GM18909 (cell line): ENCODE measurements at regions not wholly inside any gene's neighbourhood (a gene's known extent, or its start where the extent isn't known, plus 50 kb on each side); places are given as distances from the start of the nearest gene placed in this dataset.

Experiments used
- ATAC-seq: cut with Tn5 transposase; IDR thresholded peaks from one replicate; pipeline ENCODE4 v1.9.1; 2021; ENCODE audit warnings: mild to moderate bottlenecking; ENCODE audit not compliant: unreplicated experiment, poor library complexity

DNA sequence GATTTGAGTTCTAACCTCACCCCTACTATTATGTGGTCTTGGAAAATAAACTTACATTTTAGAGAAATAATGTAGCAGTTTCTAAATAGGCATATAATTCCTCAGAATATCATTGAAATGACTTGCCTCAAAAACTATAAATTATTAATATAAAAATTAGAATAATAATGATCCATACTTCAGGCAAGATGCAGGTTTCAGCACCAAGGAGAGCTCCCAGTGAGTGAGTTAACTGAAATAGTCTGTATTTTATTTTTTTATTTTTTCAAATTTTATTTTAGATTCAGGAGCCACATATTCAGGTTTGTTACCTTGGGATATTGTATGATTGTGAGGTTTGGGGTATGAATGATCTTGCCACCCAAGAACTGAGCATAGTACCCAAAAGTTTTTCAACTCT, 472.2 kb upstream of the DCC start:
- no peak for ATAC-seq

DNA sequence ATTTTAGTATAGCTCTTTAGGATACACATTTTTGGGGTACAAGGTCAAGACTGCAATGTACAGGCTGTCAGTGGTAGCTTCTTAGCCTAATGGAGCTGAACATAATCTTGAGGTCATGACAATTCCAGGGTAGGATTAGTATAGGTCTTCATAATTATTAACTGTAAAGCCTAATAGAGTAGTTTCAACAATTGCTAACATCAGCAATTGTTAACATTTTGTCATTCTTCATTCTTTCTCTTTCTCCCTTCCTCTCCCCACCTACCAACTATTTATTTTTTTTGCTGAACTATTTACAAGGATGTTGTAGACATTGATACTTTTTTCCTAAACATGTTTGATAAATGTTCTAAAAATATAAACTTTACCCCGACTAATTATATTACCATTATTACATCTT, 461.3 kb upstream of the DCC start:
- ATAC-seq, result no peak

DNA sequence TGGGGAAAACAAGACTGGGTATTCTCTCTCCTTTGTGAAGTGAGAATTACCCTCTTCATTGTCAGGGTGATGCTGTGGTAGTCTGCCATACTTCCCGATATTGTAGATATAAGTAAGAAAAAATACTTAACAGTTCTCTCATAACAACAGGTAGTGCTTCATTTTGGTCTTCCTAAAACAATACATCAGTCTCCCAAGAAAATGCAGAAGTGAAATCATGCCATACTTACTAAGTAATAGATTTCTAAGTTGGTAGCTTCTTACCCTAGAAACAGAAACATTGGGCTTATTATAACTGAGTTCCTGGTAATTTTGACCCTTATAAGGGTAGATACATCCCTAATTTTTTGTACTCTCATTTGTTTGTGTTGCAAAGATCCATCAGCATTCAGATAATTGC, 460.7 kb upstream of the DCC start:
- ATAC-seq, result no peak

DNA sequence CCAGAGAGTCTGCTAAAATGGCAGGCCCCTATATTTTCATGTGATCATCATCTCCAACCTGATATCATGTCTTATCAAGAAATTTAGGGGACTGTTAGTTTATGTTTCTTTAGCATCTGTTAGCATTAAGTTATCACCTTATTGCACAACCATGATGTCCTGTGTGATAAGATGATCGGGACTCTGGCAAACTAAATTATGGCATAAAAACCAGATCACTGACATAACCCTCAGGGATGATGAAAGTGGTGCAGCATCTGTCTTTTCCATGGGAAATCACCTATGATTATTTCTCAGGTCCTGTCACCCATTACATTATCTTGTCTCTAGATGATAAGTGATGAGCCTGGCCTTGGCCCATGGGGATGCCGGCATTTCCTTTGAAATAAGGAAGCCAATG, 458.6 kb upstream of the DCC start:
- ATAC-seq, result no peak

DNA sequence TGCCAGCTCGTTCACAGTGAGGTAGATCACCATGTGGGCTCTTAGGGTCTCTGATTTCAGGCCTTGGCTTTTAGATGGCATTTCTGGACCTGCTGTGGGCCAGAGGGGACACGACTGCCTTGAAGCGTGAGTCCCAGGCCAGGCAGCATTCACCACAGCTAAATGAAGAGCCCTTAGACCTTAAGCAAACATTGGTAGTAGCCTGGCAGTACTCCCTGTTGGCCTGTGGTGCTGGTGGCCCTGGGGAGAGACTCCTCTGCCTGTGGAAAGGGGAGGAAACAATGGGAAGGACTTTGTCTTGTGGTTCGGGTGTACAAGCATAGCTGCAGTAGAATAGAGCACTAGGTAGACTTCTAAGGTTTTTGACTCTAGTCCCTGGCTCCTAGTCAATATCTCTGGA, 456.0 kb upstream of the DCC start:
- no peak for ATAC-seq

DNA sequence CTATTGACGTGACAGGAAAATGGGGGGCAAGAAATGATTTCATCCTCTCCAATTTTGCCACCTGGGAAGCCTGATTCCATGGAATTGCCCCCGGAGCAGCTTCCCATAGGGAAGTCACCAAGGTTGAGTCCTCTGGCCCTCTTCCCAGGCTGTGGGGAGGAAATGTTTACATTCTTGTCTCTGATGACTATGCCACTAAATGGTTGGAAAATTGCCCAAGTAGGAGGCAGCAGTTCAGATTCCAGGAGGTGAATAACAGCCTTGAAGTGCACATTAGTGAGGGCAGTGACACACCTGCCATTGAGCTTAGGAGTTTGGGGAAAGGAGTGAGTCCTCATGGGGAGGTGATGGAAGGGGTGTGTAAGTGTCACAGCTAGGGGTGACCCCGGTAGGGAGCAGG, 449.2 kb upstream of the DCC start:
- no peak for ATAC-seq

DNA sequence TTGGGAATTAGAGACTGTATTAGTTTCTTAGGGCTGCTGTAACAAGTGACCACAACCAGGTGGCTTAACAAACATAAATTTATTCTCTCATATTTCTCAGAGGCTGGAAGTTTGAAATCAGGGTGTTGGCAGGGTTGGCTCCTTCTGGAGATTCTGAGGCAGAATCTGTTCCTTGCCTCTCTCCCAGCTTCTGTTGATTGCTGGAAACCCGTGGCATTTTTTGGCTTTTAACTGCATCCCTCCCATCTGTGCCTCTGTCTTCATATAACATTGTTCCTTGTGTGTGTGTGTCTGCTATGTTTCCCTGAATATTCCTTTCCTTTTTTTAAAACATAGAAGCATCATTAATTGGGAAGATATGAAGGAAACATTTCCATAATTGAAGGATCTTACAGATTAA, 448.1 kb upstream of the DCC start:
- ATAC-seq, result no peak

DNA sequence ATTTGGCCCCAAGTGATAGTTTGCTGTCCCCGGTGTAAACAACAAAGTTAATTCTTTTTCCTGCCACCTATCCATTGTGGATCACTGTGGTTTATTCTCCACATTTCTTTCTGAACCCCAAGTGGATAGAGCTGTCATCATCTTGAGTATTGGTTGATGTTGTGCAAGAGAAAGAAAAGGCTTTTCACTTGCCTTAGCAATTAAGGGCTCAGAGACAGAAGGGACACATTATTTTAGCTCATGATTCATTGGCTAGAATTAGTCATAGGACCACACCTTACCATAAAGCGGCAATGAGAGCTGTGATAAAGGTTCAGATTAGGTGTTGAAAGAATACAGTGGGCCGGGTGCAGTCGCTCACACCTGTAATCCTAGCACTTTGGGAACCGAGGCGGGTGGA, 442.1 kb upstream of the DCC start:
- ATAC-seq, result no peak

DNA sequence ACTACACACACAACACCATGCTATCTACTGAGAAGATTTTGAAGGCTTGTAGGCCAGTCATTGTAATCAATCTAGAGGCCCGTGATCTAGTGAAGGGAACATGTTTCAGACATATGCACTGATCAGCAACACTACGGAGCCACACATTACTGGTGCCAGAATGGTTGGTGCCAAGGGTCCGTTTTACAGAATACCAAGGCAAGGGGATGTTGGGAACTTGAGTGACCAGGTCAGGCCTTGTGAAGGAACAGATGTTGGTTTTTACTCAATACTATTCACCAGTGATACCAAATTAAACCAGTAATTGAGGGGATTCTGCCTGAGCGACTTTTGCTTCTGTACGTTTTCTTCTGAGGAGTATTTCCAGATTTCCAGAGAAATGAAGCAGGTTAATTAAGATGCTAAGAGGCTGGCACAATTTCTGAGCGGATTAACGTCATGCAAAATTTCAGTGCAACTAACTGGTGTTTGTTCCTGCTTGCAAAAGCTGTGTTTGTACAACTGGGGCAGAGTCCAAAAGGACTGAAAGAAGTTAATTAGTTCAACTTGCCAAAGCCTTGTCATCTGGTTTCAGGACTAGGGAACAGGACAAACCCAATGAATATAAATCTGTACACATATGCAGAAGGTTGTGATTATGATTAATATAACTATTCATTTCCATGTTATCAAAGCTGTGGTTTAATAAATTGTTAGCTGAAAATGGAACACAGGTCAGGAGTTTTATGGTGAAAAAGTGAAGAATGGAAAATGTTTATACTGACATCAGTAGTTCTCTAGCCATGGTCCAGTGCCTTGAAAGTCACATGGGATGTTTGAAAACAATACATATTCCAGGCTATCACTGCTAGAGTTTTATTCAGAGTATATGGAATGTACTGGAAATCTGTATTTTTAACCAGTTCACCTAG, 432.1 kb upstream of the DCC start:
- ATAC-seq, result no peak

DNA sequence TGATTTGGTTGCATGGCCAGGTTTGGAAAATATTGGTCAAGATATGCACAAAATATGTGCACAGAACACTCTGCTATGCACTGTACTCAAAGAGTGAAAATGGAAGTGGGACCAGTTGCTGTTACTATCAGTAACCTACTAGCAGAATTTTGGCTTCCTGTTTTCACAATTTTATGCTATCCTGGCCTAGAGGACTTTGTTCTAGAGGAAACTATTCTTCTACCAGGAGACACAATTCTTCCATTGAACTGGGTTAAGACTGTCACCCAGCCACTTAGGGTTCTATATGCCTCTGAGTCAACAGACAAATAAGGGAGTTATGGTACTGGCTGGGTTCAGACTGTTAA, 431.4 kb upstream of the DCC start:
- ATAC-seq, result no peak

DNA sequence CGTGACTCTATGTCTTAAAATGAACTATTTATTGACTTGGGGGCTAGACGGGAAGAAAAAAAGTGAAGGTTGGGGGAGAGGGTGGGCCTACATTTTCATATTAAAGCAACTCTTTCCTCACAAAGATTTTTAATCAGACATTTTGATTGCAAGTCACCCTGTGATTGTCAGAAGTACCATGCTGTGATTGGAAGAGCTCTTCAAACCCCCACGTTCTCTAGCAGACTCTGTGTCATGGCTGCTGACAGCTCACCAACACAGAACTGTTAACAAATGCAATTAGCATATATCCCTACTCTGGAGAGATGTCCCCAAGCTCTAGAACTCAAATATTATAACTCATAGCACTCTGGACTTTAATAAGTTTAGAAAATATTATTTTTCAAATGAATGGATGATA, 428.4 kb upstream of the DCC start:
- no peak for ATAC-seq

DNA sequence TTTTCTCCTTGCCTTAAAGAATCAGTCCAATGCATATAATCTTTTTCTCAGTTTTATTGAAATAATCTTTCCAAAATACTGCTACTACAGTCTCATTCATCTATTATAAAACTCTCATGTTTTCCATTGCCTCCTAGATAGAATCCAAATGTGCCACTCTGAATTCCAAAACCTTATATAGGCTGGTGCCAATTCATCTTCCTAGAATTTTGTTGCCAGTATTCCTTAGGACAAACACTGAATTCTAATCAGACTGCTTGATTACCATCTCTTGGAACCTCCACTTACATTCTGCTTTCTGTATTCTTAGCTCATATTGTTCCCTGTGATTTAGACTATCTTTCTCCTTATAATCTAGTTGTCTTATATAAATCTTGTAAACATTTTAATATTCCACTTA, 427.6 kb upstream of the DCC start:
- ATAC-seq, result no peak

DNA sequence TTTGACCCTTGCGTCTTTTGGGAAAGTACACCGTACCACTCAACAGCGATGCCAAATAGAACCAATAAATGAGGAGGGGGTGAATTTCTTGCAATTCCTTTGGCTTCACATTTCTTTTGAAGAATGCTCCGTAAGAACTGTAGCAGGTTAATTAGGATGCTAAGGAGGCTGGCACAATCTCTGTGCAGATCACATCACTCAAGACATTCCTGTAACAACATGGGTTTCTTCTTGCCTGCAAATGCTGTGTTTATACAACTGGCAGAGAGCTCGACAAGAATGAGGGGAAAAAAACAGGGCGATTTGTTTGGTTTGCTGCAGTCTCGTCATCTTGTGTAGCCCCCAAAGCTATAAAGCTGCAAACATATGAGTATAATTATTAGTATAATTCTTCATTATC, 424.8 kb upstream of the DCC start:
- ATAC-seq, result no peak

DNA sequence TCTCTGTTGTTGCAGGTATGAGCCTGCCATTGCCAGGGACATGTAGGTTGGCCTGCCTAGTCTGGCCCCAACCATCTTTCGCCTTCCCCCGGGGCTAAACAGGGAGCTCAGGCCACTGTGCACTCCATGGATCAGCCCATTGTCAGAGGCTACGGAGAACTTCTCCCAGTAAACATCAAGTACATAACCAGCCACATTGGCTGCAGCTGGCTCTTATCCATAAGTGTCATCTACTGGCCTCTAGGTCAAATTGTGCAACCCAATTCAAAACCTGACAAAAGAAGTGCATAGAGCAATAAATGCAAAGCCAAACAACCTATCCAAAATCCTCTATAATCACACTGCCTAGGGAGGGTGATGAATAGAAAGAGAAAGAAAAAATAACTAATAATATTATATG, 418.1 kb upstream of the DCC start:
- ATAC-seq, result no peak

DNA sequence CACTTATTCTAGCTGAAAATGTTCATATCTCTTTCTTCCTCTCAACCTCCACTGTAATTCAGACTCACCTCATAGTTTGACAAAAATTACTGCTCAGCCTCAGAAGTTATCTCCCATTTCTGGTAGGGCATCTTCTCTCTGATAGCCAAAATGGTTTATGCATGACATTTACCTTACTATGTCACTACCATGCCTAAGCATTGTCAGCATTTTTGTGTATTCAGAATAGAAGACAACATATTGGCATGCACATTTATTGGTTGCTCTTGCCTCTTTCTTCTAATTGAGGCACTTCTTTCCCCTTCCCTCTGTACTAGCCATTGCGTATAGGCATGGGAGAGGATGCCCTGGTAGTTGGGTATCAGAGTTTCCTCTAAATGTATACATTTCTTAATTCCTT, 406.1 kb upstream of the DCC start:
- no peak for ATAC-seq

DNA sequence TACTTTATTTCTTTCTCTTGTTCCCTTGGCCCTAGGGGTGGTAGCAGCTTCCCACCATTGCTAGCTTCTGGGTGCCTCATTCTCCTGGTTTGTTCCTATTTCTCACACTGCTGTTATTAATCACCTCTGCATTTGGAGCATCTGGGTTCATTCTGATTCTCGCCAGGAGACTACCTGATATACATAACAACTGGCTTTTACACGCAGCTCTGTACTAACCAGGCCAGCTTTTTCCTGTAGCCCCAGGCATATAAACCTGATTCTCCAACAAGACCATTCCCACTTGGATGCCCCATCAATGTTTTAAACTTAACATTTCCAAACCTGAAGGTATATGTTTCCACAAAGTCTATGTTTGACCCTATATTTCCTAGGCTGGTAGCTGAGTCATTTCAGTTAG, 403.9 kb upstream of the DCC start:
- no peak for ATAC-seq

DNA sequence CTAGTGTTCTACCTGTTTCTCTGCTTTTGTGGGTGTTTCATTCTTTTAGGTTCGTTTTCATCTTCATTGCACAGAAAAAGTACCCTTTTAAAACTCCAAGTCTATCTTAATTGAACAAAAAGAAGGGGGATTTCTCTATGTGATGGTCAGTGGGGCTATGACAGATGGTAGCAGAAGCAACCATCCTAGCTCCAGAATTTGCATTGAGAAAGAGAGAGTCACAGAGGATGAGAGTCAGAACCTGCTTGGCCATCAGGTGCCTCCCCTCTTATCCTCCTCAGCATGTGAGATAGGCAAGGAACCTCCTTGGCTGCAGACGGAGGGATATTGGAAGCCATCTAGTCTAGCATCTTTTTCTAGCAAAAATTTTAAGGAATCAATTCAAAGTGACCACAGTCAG, 398.0 kb upstream of the DCC start:
- no peak for ATAC-seq

DNA sequence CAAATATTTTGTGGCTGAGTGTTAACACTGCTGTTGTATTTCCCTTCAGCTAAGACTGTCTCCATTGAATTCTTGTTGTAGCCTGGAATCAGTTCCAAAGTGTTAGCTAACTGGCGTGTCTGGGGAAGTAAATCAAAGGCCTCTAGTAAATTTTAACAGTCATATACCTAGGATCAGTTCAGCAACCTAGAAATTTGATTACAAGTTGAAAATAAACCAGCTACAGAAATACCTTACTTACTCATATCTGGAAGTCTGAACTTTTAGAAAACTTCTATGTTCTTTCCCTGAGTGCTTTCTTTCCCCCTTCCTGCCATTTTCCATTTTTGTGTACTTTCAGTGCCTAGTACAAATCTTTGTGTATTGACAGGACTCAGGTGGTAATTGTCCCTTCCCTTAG, 396.7 kb upstream of the DCC start:
- ATAC-seq, result no peak

DNA sequence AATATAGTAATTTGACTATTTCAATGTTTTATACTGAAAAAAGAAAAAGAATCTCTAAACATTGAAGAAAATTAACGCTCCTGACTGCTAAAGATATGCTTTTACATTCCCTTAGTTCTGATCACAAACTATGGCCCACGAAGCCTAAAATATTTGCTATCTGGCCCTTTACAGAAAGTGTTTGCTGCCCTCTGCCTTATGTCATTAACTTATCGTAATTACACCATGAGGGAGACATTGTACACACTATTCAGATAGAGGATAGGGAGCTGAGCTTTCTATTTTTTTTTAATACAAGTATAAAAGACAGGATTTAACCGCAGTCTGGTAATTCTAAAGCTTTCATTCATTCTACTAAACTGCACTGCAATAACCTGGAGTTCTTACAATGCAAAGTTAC, 393.1 kb upstream of the DCC start:
- ATAC-seq, result no peak

DNA sequence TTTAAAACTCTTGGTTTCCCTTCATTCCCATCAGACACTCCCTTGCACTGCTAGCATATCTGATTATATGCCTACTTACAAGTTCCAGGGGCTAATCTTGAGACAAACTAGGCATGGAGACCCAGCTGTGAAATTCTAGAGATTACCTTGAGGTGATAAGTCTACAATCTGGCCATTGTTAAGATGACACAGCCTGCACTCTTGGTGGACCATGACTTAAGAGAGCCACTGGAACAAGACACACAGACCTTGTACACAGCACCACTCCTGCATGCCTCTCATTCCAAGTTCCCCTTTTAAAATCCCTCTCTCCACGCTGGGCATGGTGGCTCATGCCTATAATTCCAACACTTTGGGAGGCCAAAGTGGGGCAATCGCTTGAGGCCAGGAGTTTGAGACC, 387.2 kb upstream of the DCC start:
- no peak for ATAC-seq

DNA sequence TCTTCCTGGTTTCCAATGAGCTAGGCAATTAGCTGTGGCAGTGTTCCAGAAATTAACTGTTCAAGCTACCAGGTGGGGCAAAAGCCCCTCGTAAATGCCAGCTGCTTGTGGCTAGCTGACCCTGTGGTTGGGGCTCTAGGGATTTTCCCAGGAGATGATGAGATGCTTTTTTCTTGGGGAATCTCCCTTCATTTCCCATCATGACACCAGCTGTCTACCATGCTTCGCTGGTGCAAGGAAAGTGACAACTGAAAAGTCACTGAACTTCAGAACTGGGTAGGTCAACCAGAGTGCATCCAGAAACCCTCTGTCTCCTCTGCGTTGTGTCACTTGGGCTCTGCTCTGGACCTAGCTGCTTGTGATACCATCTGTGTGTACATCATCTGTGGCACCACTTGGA, 386.5 kb upstream of the DCC start:
- ATAC-seq, result peak; percentile 89

DNA sequence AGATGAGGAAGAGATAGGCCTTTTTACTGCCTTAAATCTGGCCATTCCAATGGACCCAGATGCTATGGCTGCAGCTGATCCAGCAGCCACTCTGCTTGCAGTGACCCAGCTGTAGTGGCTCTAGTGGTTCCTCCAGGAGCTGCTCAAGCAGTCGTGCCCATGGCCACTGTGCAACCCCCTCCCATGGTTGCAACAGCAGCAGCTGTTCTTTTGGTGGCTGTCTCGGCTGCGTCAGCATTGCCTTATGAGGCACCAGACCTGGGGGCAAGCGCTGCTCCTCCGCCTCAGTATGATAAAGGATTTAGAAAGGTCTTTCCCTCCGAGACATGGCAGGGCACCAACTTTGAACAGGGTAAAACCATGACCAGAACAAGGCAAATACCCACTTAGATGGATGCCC, 384.9 kb upstream of the DCC start:
- ATAC-seq, result no peak

DNA sequence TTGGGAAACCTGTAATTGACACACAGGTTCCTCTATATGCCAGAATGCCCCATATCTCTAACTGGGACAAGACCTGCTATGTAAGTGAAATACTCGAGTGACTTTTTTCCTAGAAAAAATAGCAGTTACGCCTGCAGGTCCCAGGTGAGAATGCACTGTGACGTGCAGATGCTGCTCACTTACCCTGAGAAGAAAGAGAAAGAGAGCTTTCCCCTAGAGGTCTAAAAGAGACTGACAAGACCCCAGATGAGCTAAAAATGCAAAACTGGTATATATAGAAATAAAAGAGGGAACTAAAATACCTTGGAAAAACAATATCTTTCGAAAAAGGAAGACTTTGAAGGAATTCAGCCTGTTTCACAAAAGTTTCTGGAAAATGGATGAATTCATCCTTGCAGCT, 383.0 kb upstream of the DCC start:
- no peak for ATAC-seq
